Tibial nerve (tissue), 4 donors: ENCODE measurements at regions not wholly inside any gene's neighbourhood (a gene's known extent, or its start where the extent isn't known, plus 50 kb on each side); places are given as distances from the start of the nearest gene placed in this dataset.

Source experiments
- DNase-seq, 2 donors: peaks; one replicate each; pipeline ENCODE4 v3.0.0-alpha.2; 2019; ENCODE audit warnings: low spot score in 2 of 2
- H3K27ac ChIP-seq, 4 donors: fragments of 200-600 bp; sonication (generic) in 3 of 4; one replicate each; pipeline ENCODE4 v1.5.1; 2017 to 2019; ENCODE audit warnings: mild to moderate bottlenecking in 1 of 4
- H3K27me3 ChIP-seq, 2 donors: fragments of 200-600 bp; sonication (generic) in 1 of 2; one replicate each; pipeline versions ENCODE4 v1.5.1 to v1.6.0; 2017 to 2019
- H3K36me3 ChIP-seq, 3 donors: fragments of 200-600 bp; sonication (generic); one replicate each; pipeline ENCODE4 v1.5.1; 2018 to 2019
- H3K4me1 ChIP-seq, 4 donors: fragments of 200-600 bp; sonication (generic) in 3 of 4; one replicate each; pipeline ENCODE4 v1.5.1; 2017 to 2019
- H3K4me3 ChIP-seq, 4 donors: fragments of 200-600 bp; sonication (generic) in 3 of 4; one replicate each; pipeline ENCODE4 v1.5.1; 2017 to 2019; ENCODE audit warnings: mild to moderate bottlenecking in 1 of 4, moderate library complexity in 1 of 4
- H3K9me3 ChIP-seq, 4 donors: fragments of 200-600 bp; sonication (generic) in 3 of 4; one replicate each; pipeline ENCODE4 v1.5.1; 2017 to 2019
- EP300 ChIP-seq, 2 donors: sonication (generic); formaldehyde crosslinking; IDR thresholded peaks; one replicate each; pipeline ENCODE4 v1.6.1; 2017; ENCODE audit warnings: antibody characterized with exemption in 2 of 2, mild to moderate bottlenecking in 1 of 2
- POLR2A ChIP-seq, 2 donors: fragments of 450-650 bp; IDR thresholded peaks; one replicate each; pipeline ENCODE4 v1.6.1; 2017; ENCODE audit warnings: antibody characterized with exemption in 2 of 2, mild to moderate bottlenecking in 2 of 2, moderate library complexity in 2 of 2
- WGBS, 2 donors: methylation state at CpG; one replicate each; pipeline ENCODE4 v1.1.5; 2018; 5-methylcytosine and 5-hydroxymethylcytosine counted together
- TF ChIP-seq, protein P1 (sequence below), 5 experiments: fragments of 200-600 bp in 3 of 5; fragments of 450-650 bp in 2 of 5; sonication (generic) in 3 of 5; IDR thresholded peaks; one replicate each; pipeline ENCODE4 v1.5.1; 2016 to 2019; ENCODE audit warnings: antibody characterized with exemption in 5 of 5, mild to moderate bottlenecking in 3 of 5, moderate library complexity in 2 of 5

DNA sequence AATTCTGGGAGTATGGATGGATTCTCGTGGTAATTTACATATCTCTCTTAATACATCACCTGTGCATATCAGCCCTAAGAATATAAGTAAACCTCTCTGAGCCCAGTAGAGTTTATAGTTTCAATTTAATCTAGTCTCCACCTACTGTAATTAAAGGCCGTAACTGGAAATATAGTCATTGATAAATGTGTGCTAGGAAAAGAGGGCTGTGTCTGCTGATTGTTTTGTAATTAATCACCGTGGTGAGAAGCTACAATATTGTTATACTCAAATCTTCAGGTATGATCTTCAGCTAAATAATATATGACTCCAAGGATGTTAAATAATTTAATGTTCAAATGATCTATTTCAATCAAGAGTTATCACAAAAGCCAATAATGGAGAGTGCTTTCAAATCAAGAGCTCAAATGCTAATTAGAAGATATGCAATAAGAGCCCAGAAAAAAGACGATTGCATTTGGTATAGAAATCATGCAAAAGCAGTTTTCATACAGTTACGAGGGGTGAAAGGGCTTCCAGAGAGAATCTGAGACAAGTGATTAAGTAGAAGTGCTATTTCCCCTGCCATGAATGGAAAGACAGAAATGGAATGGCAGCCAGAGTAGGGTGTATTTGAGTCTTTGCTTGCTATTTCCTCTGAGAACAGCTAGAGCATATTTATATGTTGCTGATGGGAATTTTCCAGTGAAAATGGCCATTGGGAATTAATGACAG lies 1134.3 kb downstream of the NCAM2 start:
- 77 to 80% methylated on average over 5 of the region's 5 CpGs for WGBS, 2 donors
- no peak for DNase-seq

DNA sequence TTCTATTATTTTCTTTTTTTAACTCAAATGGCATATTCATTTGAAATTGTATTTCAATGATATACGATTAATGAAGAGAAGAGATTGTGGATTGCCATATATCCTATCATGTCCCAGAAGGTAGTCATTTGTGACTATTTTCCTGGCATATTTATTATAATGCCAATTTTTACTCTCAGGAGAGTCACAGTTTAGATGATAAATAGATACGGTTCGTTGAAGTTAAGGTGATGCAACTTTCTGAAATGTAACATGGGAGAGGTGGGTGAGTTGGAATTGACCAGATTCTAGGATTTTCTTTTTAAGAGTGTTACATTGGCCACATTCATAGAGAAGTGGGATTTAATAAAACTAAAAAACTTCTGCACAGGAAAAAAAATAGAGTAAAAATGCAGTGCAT lies 1138.5 kb downstream of the NCAM2 start:
- Histone ChIP-seq H3K27ac (no peak overlapping the region), H3K4me1 (no peaks in the 10 kb centered on the region), H3K9me3 (no peaks in the 10 kb centered on the region), H3K36me3 (no peaks in the 10 kb centered on the region), H3K27me3 (no peaks in the 10 kb centered on the region), H3K4me3 (no peak overlapping the region)
- WGBS, 2 donors = 90 to 92% methylated on average over 3 of the region's 3 CpGs
- DNase-seq = no peak
- TF ChIP-seq EP300 (IDR thresholded peaks at IDR 0.05) (no peak), POLR2A (IDR thresholded peaks at IDR 0.05) (no peak)
- TF ChIP-seq, protein P1, sequence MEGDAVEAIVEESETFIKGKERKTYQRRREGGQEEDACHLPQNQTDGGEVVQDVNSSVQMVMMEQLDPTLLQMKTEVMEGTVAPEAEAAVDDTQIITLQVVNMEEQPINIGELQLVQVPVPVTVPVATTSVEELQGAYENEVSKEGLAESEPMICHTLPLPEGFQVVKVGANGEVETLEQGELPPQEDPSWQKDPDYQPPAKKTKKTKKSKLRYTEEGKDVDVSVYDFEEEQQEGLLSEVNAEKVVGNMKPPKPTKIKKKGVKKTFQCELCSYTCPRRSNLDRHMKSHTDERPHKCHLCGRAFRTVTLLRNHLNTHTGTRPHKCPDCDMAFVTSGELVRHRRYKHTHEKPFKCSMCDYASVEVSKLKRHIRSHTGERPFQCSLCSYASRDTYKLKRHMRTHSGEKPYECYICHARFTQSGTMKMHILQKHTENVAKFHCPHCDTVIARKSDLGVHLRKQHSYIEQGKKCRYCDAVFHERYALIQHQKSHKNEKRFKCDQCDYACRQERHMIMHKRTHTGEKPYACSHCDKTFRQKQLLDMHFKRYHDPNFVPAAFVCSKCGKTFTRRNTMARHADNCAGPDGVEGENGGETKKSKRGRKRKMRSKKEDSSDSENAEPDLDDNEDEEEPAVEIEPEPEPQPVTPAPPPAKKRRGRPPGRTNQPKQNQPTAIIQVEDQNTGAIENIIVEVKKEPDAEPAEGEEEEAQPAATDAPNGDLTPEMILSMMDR (IDR thresholded peaks at IDR 0.05) = no peak

More for the DNA sequence above, 1134.3 kb downstream of the NCAM2 start:
- TF ChIP-seq EP300 (IDR thresholded peaks at IDR 0.05) (no peak), POLR2A (IDR thresholded peaks at IDR 0.05) (no peak)
- TF ChIP-seq, protein P1 (IDR thresholded peaks at IDR 0.05) = no peak
- Histone ChIP-seq H3K27ac (no peak overlapping the region), H3K4me1 (no peaks in the 10 kb centered on the region), H3K4me3 (no peak overlapping the region), H3K9me3 (no peaks in the 10 kb centered on the region), H3K36me3 (no peaks in the 10 kb centered on the region), H3K27me3 (no peaks in the 10 kb centered on the region)

DNA sequence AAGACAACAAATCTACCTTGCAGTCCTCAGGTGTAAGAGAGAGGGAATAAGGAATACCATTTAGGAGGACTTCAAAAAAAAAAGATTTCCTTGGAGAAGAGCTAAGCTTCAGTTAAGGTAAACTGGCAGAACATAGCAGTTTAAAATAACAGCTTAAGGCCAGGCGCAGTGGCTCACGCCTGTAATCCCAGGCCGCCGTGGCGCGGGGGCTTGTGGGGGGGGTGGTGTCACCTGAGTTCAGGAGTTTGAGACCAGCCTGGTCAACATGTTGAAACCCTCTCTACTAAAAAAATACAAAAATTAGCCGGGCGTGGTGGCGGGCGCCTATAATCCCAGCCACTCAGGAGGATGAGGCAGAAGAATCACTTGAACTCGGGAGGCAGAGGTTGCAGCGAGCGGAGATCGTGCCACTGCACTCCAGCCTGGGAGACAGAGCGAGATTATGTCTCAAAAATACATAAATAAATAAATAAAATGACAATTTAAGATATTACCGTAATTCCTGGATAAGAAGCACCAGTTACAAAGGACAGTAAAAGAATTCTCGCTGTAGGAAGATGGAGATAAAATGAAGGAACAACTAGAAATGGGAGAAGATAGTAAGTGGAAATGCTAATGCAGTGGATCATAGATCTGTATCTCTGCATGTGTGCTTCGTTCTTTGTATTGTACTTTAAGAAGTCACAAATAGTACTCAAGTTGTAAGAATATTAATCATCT lies 1140.2 kb downstream of the NCAM2 start:
- H3K4me1 ChIP-seq = no peaks in the 10 kb centered on the region
- no peaks in the 10 kb centered on the region for H3K27me3 ChIP-seq
- 86 to 88% methylated on average over 18 of the region's 18 CpGs for WGBS, 2 donors
- H3K27ac ChIP-seq = no peak overlapping the region
- H3K9me3 ChIP-seq = no peaks in the 10 kb centered on the region
- no peaks in the 10 kb centered on the region for H3K36me3 ChIP-seq
- TF ChIP-seq EP300 (IDR thresholded peaks at IDR 0.05) = no peak
- TF ChIP-seq POLR2A (IDR thresholded peaks at IDR 0.05) = no peak
- TF ChIP-seq, protein P1 (IDR thresholded peaks at IDR 0.05) = no peak
- no peak for DNase-seq
- no peak overlapping the region for H3K4me3 ChIP-seq

DNA sequence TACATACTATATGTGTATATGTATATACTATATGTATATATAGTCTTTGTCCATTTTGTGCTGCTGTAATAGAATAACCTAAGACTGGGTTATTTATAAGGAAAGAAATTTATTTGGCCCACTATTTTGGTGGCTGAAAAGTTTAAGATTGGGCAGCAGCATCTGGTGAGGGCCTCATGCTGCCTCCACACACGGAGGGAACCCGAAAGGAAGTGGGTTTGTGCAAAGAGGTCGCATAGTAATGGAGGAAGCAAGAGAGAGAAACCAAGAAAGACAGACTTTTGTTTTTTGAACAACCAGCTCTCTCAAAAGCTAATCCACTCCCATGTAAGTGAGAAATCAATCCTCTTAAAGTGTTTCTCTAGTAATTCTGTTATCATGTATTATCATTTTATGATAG lies 1147.3 kb downstream of the NCAM2 start:
- no peaks in the 10 kb centered on the region for H3K4me1 ChIP-seq
- no peak for TF ChIP-seq EP300 (IDR thresholded peaks at IDR 0.05)
- TF ChIP-seq POLR2A (IDR thresholded peaks at IDR 0.05) = no peak
- TF ChIP-seq, protein P1 (IDR thresholded peaks at IDR 0.05) = no peak
- peaks cover 0 to 13% (median 0%) of the 10 kb centered on the region in 4 donors for H3K9me3 ChIP-seq
- no peak overlapping the region for H3K27ac ChIP-seq
- no peaks in the 10 kb centered on the region for H3K36me3 ChIP-seq
- no peaks in the 10 kb centered on the region for H3K27me3 ChIP-seq
- no peak overlapping the region for H3K4me3 ChIP-seq
- DNase-seq = no peak
- 68 to 73% methylated on average over 3 of the region's 3 CpGs for WGBS, 2 donors

DNA sequence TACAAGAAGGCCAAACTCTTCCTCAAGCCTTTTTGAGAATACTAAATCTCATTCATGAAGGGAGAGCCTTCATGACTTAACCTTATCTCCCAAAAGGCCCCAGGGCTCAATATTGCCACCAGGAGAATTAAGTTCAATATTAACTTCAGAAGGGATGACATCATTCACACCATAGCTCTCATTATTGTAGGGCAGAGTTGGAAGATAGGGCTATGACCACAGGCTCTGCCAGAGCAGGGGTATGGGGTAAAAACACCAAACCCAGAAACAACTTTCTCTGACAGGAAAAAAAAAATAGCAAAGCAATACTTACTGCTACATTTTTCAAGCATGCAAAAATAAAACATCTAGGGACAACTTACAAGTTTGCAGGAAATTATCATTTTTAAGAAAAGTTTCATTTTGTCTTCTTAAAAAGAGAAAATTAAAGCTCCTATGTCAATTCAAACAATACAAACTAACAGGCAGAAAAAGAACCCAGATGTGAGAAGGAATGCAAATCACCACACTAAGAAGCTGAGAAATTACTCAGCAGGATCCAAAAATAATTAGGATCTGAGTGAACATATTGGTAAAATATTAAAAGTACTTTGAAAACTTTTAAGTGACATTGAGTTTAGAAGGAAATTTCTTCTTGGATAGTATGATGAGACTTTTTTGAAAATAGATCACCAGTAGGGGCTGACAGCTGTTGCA lies 1156.5 kb downstream of the NCAM2 start:
- no peaks in the 10 kb centered on the region for H3K27me3 ChIP-seq
- DNase-seq = no peak

More for the DNA sequence above, 1156.5 kb downstream of the NCAM2 start:
- TF ChIP-seq EP300 (IDR thresholded peaks at IDR 0.05) = no peak
- TF ChIP-seq, protein P1 (IDR thresholded peaks at IDR 0.05) = no peak
- TF ChIP-seq POLR2A (IDR thresholded peaks at IDR 0.05) = no peak
- Histone ChIP-seq H3K9me3 (no peaks in the 10 kb centered on the region), H3K4me3 (no peak overlapping the region), H3K4me1 (no peaks in the 10 kb centered on the region), H3K36me3 (no peaks in the 10 kb centered on the region), H3K27ac (no peak overlapping the region)
